ENCODE measurements at regions not wholly inside any gene's neighbourhood (a gene's known extent, or its start where the extent isn't known, plus 50 kb on each side); places are given as distances from the start of the nearest gene placed in this dataset.
A peak's percentile ranks its signal among the peaks of the same experiment; 100 is the strongest.

GRCh38 chr20:52332649-52333250, 141.2 kb upstream of the ZFP64 start:
- no peak for DNase-seq (ENCODE audit: low read depth)
- no peak overlapping the region for H3K4me3 ChIP-seq (replicated peaks; ENCODE audit: low read depth, low read length)
- TF ChIP-seq CTCF (IDR thresholded peaks at IDR 0.05; ENCODE audit: low read length, missing control alignments), result no peak

GRCh38 chr20:52332230-52332629, 140.7 kb upstream of the ZFP64 start:
- H3K4me3 ChIP-seq (replicated peaks; ENCODE audit: low read depth, low read length), result no peak overlapping the region
- no peak for DNase-seq (ENCODE audit: low read depth)
- TF ChIP-seq CTCF (IDR thresholded peaks at IDR 0.05; ENCODE audit: low read length, missing control alignments), result no peak

GRCh38 chr20:52331655-52332054, 140.1 kb upstream of the ZFP64 start:
- DNase-seq (ENCODE audit: low read depth), result no peak

GRCh38 chr20:52321396-52321795, 129.8 kb upstream of the ZFP64 start:
- H3K4me3 ChIP-seq (replicated peaks; ENCODE audit: low read depth, low read length), result no peak overlapping the region
- DNase-seq (ENCODE audit: low read depth), result no peak
- TF ChIP-seq CTCF (IDR thresholded peaks at IDR 0.05; ENCODE audit: low read length, missing control alignments), result no peak

More at GRCh38 chr20:52331655-52332054, 140.1 kb upstream of the ZFP64 start:
- no peak for TF ChIP-seq CTCF (IDR thresholded peaks at IDR 0.05; ENCODE audit: low read length, missing control alignments)
- no peak overlapping the region for H3K4me3 ChIP-seq (replicated peaks; ENCODE audit: low read depth, low read length)

GRCh38 chr20:52318651-52319050, 127.1 kb upstream of the ZFP64 start:
- DNase-seq (ENCODE audit: low read depth), result no peak
- no peak overlapping the region for H3K4me3 ChIP-seq (replicated peaks; ENCODE audit: low read depth, low read length)
- TF ChIP-seq CTCF (IDR thresholded peaks at IDR 0.05; ENCODE audit: low read length, missing control alignments), result no peak

GRCh38 chr20:52313341-52313963, 121.9 kb upstream of the ZFP64 start:
- no peak overlapping the region for H3K4me3 ChIP-seq (replicated peaks; ENCODE audit: low read depth, low read length)
- TF ChIP-seq CTCF (IDR thresholded peaks at IDR 0.05; ENCODE audit: low read length, missing control alignments), result peak; percentile 62
- peak; percentile 60 for DNase-seq (ENCODE audit: low read depth)
